HG02642 (cell line): ENCODE measurements at regions not wholly inside any gene's neighbourhood (a gene's known extent, or its start where the extent isn't known, plus 50 kb on each side); places are given as distances from the start of the nearest gene placed in this dataset.
"Not testable (repeated sequence)": the region's sequence is repeated elsewhere in the genome, so short reads cannot be mapped to it uniquely, and the experiment has no call there.

Experiments
- ATAC-seq: cut with Tn5 transposase; IDR thresholded peaks from one replicate; pipeline ENCODE4 v1.9.1; 2021; ENCODE audit warnings: mild to moderate bottlenecking; ENCODE audit not compliant: unreplicated experiment, poor library complexity

DNA sequence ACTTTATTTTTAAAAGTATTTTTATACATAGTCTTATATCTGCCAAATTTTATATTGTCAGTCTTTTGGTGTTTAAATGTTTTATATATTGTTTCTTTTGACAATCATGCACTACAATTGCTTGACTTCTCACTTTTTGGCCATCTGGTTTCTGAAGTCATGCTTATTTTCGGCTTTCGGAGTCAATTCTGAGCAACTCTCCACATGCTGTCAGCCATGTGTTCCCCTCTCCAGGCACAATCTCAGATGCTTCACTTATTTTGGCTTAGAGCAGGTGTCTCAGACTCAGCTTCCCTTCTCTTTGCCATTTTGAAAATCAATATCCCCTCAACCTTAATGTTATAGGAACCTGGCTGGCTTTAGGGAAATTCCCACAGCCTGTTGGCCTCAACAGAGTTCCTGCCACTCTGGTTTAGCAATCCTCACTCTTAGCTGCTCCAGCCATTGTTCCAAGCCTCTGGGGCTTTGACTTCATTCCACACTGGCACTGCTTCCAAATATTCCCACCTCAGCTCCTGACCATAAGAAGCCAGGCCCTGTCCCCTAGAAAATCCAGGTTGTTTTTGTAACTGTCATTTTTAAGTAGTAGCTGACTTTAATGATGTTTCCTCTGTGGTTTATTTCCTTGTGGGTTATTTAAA, 125.5 kb upstream of the FAR2 start:
- ATAC-seq, result no peak

GRCh38 chr12:29024117-29024516, 125.0 kb upstream of the FAR2 start:
- ATAC-seq, result no peak

- ATAC-seq, result no peak
Observed at GRCh38 chr12:29025937-29026336, 123.1 kb upstream of the FAR2 start.

DNA sequence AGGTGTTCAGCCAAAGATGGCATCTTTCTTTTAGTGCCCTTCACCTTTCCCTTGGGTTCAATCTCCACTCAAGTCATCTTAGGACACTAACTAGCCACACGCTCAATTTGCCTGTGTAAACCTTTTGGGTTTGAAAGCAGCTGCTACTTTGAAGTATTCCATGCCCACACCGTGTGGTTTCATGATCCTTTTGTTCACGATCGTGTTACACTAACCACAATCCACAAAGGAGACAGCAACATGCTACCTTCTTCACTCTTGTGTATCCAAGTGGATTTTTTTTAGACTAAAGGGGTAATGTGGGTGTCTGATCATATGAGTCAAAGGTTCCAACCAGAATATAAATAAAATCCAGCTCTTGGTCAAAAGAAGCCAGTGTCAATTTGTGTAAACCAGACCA, 122.7 kb upstream of the FAR2 start:
- no peak for ATAC-seq

GRCh38 chr12:29029484-29029883, 119.6 kb upstream of the FAR2 start:
- ATAC-seq, result not testable (repeated sequence)

GRCh38 chr12:29030006-29030405, 119.1 kb upstream of the FAR2 start:
- no peak for ATAC-seq

- ATAC-seq, result no peak
Observed at GRCh38 chr12:29032446-29032845, 116.6 kb upstream of the FAR2 start.

DNA sequence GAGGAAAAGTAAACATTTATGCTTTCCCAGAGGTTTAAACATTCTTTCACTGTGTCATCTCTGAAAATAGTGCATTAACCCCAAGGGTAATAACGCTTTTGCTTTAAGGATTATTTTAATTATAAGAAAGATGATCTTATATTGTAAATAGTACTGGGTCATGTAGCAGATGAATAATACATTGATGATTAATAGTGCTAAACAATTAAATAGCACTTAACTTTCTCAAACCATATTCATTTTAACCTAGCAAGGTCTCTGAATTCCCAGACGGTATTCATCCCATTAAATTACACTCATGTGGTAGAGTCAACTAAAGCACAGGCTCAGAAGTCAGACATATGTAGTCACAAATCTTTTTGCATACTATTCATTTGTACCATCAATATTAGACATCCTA, 115.6 kb upstream of the FAR2 start:
- no peak for ATAC-seq

- no peak for ATAC-seq
Observed at GRCh38 chr12:29035112-29035511, 114.0 kb upstream of the FAR2 start.

GRCh38 chr12:29039013-29039412, 110.1 kb upstream of the FAR2 start:
- ATAC-seq, result no peak

- ATAC-seq, result no peak
Observed at GRCh38 chr12:29041621-29042020, 107.5 kb upstream of the FAR2 start.

DNA sequence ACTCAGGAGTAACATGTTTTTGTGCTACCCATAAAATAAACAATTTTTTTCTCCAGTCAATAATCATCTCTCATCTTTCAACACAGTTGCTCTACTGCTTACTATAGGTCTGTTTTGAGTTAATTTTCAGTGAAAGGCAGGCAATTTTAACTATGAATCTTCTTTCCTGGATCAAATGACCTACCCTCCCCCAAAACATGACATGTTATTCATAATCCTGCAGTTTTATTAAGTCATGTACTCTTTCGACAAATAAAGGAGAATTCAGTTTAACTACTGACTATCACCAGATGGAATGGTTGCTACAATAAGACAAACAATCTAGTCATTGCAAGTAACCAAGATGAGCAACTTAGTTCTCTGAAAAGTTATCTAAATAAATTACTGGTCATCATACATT, 106.0 kb upstream of the FAR2 start:
- ATAC-seq, result no peak

GRCh38 chr12:29044799-29045198, 104.3 kb upstream of the FAR2 start:
- ATAC-seq, result no peak

DNA sequence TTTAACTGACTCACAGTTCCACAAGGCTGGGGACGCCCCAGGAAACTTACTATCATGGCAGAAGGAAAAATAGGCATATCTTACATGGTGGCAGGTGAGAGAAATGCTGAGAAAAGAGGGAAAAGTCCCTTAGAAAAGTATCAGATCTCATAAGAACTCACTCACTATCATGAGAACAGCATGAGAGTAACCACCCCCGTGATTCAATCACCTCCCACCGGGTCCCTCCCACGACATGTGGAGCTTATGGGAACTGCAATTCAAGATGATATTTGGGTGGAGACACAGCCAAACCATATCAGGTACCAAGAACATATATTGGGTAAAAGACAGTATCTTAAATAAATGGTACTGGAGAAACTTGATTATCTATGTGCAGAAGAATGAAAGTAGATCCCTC, 100.3 kb upstream of the FAR2 start:
- ATAC-seq, result no peak

- ATAC-seq, result peak; percentile 75
Observed at GRCh38 chr12:29050503-29050902, 98.6 kb upstream of the FAR2 start.

DNA sequence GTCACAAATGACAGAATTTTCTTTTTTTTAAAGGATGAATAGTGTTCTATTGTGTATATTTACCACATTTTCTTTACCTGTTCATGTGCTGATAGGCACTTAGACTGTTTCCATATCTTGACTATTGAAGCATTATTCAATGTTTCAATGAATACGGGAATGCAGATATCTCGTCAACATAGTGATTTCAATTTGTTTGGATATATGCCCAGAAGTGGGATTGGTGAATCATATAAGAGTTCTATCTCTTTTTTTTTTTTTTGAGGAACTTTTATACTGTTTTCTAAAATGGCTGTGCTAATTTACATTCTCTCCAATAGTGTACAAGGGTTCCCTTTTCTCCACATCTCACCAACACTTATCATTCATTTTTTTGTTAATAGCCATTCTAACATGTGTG, 97.9 kb upstream of the FAR2 start:
- ATAC-seq, result no peak

- no peak for ATAC-seq
Observed at GRCh38 chr12:29053567-29053966, 95.5 kb upstream of the FAR2 start.

DNA sequence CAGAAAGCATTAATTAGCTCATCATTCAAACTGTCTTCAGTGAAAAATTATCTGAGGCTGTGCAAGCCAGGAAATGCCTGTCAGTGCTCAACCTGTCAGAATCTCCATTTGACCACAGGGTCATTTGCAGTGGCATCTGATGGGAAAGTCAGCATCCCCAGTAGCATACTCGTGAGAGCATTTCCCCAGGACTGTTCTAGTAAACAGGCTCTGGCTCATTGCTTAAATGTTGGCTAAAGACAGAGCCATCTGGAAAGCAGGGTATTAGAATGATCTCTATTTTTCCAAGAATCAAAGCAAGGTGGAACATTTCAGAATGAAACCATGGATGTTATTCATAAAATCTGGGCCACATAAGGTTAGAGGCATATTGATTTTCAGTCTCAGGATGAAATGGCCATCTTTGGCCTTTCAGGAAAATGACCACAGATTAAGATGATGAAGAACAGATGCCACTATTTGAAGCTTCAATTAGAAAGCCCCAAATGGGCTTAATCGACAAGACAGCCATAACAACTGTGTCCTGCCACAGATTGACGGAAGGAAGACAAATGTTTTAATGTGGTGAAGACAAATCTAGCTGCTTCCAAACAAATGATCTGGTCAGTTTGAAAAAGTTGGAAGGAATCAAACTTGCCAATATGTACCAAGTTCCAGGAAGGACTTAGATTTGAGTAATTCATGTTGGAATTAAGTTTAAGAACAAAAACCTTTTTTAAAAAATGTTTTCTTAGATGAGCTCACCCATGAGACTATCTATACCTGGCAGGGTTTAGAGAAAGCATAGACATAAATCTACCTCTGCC, 94.0 kb upstream of the FAR2 start:
- ATAC-seq, result no peak

DNA sequence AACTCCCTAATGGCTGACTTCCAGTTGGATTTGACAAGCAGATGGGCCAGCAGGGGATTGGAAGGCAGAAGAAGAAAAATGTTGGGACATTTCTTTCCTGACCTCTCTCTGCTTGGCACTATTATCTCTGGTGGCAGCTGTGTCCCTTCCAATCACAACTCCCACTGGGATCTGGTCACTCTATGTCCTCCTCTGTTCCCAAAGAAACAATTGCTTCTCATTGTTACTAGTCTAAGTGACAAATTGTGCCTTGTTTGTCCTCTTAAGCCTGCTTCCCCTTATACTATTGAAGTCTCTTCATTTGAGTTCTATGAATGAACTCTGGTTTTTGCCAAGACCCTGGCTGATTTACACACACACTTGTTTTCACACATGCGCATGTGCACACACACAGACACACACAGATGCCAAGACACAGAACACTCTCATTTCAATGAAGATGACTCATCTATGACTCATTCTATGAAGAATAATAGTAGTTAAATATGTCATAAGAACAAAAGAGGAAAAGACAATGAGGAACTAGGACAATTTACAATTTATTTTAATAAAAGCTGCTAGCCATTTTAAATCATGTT, 83.0 kb upstream of the FAR2 start:
- ATAC-seq, result peak; percentile 48

DNA sequence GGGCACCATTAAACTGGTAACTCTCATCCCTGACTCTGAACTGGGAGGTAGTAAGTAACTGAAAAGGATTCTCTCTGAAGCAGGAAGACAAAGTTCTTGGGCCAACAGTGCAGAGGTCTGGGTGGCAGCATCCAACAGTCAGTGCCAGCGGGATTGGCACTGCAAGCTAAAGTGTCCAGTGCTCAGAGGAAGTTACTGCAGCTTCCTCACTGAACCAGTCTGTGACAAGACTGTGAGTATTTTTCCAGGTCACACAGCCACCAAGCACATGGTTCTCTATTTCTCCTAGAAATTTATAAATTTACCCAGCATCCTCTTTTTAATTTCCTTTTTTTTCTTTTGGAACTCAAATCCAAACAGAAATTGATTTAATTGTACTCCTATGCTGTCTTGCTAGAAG, 81.6 kb upstream of the FAR2 start:
- no peak for ATAC-seq

DNA sequence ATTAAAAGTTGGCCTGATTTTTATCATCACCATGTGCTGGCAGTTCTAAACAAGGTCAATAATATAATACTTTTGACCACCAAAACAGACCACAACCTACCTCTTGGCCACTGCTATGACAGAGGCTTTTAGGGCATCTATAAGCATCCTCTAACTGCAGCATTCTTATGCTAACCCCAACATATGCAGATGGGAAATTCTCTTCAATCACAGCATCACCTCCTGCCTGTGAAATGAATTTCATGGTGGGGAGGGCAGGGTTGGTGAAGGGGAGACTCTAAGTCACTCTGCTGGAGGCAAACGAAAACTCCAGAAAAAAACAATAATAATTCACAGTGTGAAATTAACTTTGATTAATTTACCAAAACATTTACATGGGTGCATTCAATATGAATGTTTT, 78.8 kb upstream of the FAR2 start:
- ATAC-seq, result no peak

DNA sequence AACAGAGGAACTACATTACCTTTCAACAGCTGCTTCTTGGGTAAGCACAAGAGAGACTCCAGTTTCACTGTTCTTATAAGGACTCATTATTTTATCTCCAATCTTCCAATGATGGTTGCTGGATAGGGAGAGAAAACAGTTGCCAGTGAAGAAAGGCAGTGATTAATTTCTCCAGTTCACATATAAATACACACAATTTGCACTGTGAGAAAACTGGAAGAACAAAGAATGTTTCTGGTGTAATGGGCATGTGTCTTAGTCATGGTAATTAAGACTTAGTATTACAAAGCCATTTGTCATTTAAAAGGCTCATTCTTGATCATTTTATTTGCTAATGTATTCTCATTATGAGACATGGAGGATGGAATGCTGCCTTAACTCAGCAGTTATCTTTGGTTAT, 78.0 kb upstream of the FAR2 start:
- no peak for ATAC-seq
